Neural progenitor cell (in vitro differentiated cells): ENCODE measurements at regions not wholly inside any gene's neighbourhood (a gene's known extent, or its start where the extent isn't known, plus 50 kb on each side); places are given as distances from the start of the nearest gene placed in this dataset.

Source experiments
- DNase-seq: peaks from one replicate; pipeline ENCODE4 v3.0.0-alpha.2; 2016; ENCODE audit warnings: low spot score
- H2AFZ ChIP-seq: fragments of 200-600 bp; sonication (generic); replicated peaks from 2 replicates; pipeline ENCODE4 v1.6.1; 2016; ENCODE audit warnings: antibody characterized with exemption
- H3F3A ChIP-seq: fragments of 200-600 bp; sonication (generic); 2 replicates; pipeline ENCODE4 v1.6.1; 2016; ENCODE audit warnings: antibody characterized with exemption, low read depth
- H3K27ac ChIP-seq: fragments of 200-600 bp; sonication (generic); 2 replicates; pipeline ENCODE4 v1.5.1; 2016; ENCODE audit warnings: mild to moderate bottlenecking
- H3K27me3 ChIP-seq: fragments of 200-600 bp; sonication (generic); 2 replicates; pipeline ENCODE4 v1.6.1; 2016; ENCODE audit warnings: mild to moderate bottlenecking, moderate library complexity
- H3K36me3 ChIP-seq: fragments of 200-600 bp; sonication (generic); 2 replicates; pipeline ENCODE4 v1.5.1; 2016
- H3K4me1 ChIP-seq: fragments of 200-600 bp; sonication (generic); 2 replicates; pipeline ENCODE4 v1.6.1; 2016; ENCODE audit warnings: mixed run types
- H3K4me2 ChIP-seq: fragments of 200-600 bp; sonication (generic); 2 replicates; pipeline ENCODE4 v1.6.1; 2016
- H3K4me3 ChIP-seq: fragments of 200-600 bp; sonication (generic); 2 replicates; pipeline ENCODE4 v1.5.1; 2016
- H3K79me2 ChIP-seq: fragments of 200-600 bp; sonication (generic); 2 replicates; pipeline ENCODE4 v1.6.1; 2016; ENCODE audit warnings: low read depth
- H3K9ac ChIP-seq: fragments of 200-600 bp; sonication (generic); 2 replicates; pipeline ENCODE4 v1.6.1; 2016
- H3K9me3 ChIP-seq: fragments of 200-600 bp; sonication (generic); 2 replicates; pipeline ENCODE4 v1.5.1; 2016; ENCODE audit warnings: low read depth
- H4K20me1 ChIP-seq: fragments of 200-600 bp; sonication (generic); 2 replicates; pipeline ENCODE4 v1.6.1; 2016; ENCODE audit warnings: low read depth
- H3K27ac Mint-ChIP-seq: 3 replicates; pipeline ENCODE4 v1.8.0; 2021; ENCODE audit warnings: mixed read lengths
- H3K27me3 Mint-ChIP-seq: 2 replicates; pipeline ENCODE4 v1.8.0; 2022; ENCODE audit warnings: low read depth, mild to moderate bottlenecking, inconsistent platforms, moderate library complexity, mixed read lengths; ENCODE audit not compliant: insufficient read depth
- H3K36me3 Mint-ChIP-seq: 3 replicates; pipeline ENCODE4 v1.8.0; 2021; ENCODE audit warnings: mixed read lengths
- H3K4me1 Mint-ChIP-seq: 3 replicates; pipeline ENCODE4 v1.8.0; 2021; ENCODE audit warnings: mixed read lengths
- H3K4me3 Mint-ChIP-seq: 3 replicates; pipeline ENCODE4 v1.8.0; 2021; ENCODE audit warnings: mild to moderate bottlenecking, moderate library complexity, mixed read lengths
- H3K9me3 Mint-ChIP-seq: 3 replicates; pipeline ENCODE4 v1.8.0; 2020; ENCODE audit warnings: mixed read lengths
- EZH2 ChIP-seq: fragments of 200-600 bp; sonication (generic); IDR thresholded peaks from 2 replicates; pipeline ENCODE4 v1.6.1; 2017; ENCODE audit warnings: antibody characterized with exemption, mild to moderate bottlenecking, moderate library complexity
- EZH2phosphoT487 ChIP-seq: fragments of 200-600 bp; sonication (generic); IDR thresholded peaks from 2 replicates; pipeline ENCODE4 v1.6.1; 2017; ENCODE audit warnings: antibody characterized with exemption
- TF ChIP-seq, protein P1 (sequence below): fragments of 200-600 bp; sonication (generic); IDR thresholded peaks from 2 replicates; pipeline ENCODE4 v1.5.1; 2017; ENCODE audit warnings: antibody characterized with exemption, mild to moderate bottlenecking

DNA sequence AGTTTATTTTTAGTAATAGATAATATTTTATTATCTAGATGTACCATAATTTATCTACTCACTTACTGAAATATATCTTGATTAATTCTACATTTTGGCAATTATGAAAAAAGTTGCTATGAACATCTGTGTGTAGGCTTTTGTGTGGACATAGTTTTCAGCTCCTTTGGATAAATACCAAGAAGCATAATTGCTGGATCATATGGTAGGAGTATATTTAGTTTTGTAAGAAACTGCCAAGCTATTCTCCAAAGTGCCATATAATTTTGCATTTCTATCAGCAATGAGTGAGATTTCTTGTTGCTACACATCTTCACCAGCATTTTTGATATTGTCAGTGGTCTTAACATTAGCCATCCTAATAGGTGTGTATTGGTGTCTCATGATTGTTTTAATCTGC is 882.6 kb upstream of the GRIA3 start:
- Mint-ChIP-seq H3K9me3 (no peaks in the 10 kb centered on the region), H3K27me3 (no peaks in the 10 kb centered on the region), H3K36me3 (no peaks in the 10 kb centered on the region), H3K4me1 (no peaks in the 10 kb centered on the region), H3K27ac (no peak overlapping the region), H3K4me3 (no peak overlapping the region)
- Histone ChIP-seq H3K4me2 (no peak overlapping the region), H3K36me3 (no peaks in the 10 kb centered on the region), H3F3A (no peaks in the 10 kb centered on the region), H3K9me3 (peaks cover 8% of the 10 kb centered on the region), H3K4me1 (no peaks in the 10 kb centered on the region), H3K27ac (no peak overlapping the region), H4K20me1 (no peaks in the 10 kb centered on the region), H3K9ac (no peak overlapping the region), H3K79me2 (no peaks in the 10 kb centered on the region), H2AFZ (no peak overlapping the region), H3K4me3 (no peak overlapping the region), H3K27me3 (no peaks in the 10 kb centered on the region)
- DNase-seq, result no peak
- TF ChIP-seq EZH2 (no peak), EZH2phosphoT487 (no peak)
- TF ChIP-seq, protein P1, sequence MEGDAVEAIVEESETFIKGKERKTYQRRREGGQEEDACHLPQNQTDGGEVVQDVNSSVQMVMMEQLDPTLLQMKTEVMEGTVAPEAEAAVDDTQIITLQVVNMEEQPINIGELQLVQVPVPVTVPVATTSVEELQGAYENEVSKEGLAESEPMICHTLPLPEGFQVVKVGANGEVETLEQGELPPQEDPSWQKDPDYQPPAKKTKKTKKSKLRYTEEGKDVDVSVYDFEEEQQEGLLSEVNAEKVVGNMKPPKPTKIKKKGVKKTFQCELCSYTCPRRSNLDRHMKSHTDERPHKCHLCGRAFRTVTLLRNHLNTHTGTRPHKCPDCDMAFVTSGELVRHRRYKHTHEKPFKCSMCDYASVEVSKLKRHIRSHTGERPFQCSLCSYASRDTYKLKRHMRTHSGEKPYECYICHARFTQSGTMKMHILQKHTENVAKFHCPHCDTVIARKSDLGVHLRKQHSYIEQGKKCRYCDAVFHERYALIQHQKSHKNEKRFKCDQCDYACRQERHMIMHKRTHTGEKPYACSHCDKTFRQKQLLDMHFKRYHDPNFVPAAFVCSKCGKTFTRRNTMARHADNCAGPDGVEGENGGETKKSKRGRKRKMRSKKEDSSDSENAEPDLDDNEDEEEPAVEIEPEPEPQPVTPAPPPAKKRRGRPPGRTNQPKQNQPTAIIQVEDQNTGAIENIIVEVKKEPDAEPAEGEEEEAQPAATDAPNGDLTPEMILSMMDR, result no peak

DNA sequence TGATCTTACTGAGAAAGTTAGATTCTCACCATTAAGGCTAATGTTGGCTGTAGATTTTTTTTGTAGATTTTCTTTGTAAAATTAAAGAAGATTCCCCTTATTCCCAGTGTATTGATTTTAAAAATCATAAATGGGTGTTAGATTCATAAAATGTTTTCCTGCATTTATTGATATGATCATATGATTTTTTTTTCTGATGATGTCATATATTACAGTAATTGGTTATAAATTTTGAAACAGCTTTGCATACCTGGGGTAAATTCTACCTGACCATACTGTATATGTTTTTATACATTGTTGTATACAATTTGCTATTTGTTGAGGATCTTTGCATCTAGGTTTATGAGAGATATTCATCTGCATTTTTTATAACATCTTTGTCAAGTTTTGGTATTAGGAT is 880.3 kb upstream of the GRIA3 start:
- Mint-ChIP-seq H3K4me3 (no peak overlapping the region), H3K27me3 (no peaks in the 10 kb centered on the region), H3K9me3 (no peaks in the 10 kb centered on the region), H3K4me1 (no peaks in the 10 kb centered on the region), H3K36me3 (no peaks in the 10 kb centered on the region), H3K27ac (no peak overlapping the region)
- no peaks in the 10 kb centered on the region for H3K27me3 ChIP-seq
- H3K79me2 ChIP-seq, result no peaks in the 10 kb centered on the region
- H2AFZ ChIP-seq, result no peak overlapping the region
- H3F3A ChIP-seq, result no peaks in the 10 kb centered on the region
- H3K36me3 ChIP-seq, result no peaks in the 10 kb centered on the region
- H4K20me1 ChIP-seq, result no peaks in the 10 kb centered on the region
- no peaks in the 10 kb centered on the region for H3K4me1 ChIP-seq
- H3K27ac ChIP-seq, result no peak overlapping the region
- H3K4me2 ChIP-seq, result no peak overlapping the region
- peaks cover 12% of the 10 kb centered on the region for H3K9me3 ChIP-seq
- no peak for DNase-seq
- no peak overlapping the region for H3K9ac ChIP-seq
- no peak overlapping the region for H3K4me3 ChIP-seq
- TF ChIP-seq EZH2 (no peak), EZH2phosphoT487 (no peak)
- TF ChIP-seq, protein P1, result no peak

DNA sequence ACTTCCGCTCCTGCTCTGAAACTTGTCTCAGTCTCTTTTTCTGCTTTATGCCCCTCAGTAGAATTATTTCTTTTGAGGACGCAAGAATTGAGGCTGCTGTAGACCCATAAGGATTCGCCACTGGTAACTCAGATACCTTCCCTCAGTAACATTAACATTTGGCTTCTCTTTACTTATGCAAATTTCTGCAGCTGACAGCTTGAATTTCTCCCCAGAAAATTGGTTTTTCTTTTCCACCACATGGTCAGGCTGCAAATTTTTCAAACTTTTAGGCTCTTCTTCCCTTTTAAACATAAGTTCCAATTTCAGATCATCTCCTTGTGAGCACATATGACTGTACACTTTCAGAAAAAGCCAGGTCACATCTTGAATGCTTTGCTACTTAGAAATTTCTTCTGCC is 839.3 kb upstream of the GRIA3 start:
- no peaks in the 10 kb centered on the region for H3K27me3 ChIP-seq
- H3K9ac ChIP-seq, result no peak overlapping the region
- H3K9me3 ChIP-seq, result no peaks in the 10 kb centered on the region
- Mint-ChIP-seq H3K9me3 (peaks cover 15% of the 10 kb centered on the region), H3K27ac (no peak overlapping the region), H3K4me1 (no peaks in the 10 kb centered on the region), H3K27me3 (no peaks in the 10 kb centered on the region), H3K4me3 (no peak overlapping the region), H3K36me3 (no peaks in the 10 kb centered on the region)
- no peak overlapping the region for H2AFZ ChIP-seq
- no peaks in the 10 kb centered on the region for H3K79me2 ChIP-seq
- no peak for DNase-seq
- H4K20me1 ChIP-seq, result no peaks in the 10 kb centered on the region
- no peak overlapping the region for H3K4me3 ChIP-seq
- no peak overlapping the region for H3K4me2 ChIP-seq
- no peaks in the 10 kb centered on the region for H3F3A ChIP-seq
- no peaks in the 10 kb centered on the region for H3K4me1 ChIP-seq
- TF ChIP-seq EZH2 (no peak), EZH2phosphoT487 (no peak)
- TF ChIP-seq, protein P1, result no peak
- no peak overlapping the region for H3K27ac ChIP-seq
- no peaks in the 10 kb centered on the region for H3K36me3 ChIP-seq
